Erythroblast (primary cell): ENCODE measurements at regions not wholly inside any gene's neighbourhood (a gene's known extent, or its start where the extent isn't known, plus 50 kb on each side); places are given as distances from the start of the nearest gene placed in this dataset.

Experiments
- GATA1 ChIP-seq: IDR thresholded peaks from 2 replicates; pipeline ENCODE4 v1.6.1; 2011; ENCODE audit warnings: low read depth, mild to moderate bottlenecking, control low read depth, low read length, moderate library complexity
- POLR2A ChIP-seq: IDR thresholded peaks from 2 replicates; pipeline ENCODE4 v1.6.1; 2011; ENCODE audit warnings: mild to moderate bottlenecking, low read length

- TF ChIP-seq POLR2A, result no peak
- no peak for TF ChIP-seq GATA1
Measured at GRCh38 chr15:81529481-81529880, 155.5 kb upstream of the TMC3 start.
